ENCODE measurements at regions not wholly inside any gene's neighbourhood (a gene's known extent, or its start where the extent isn't known, plus 50 kb on each side); places are given as distances from the start of the nearest gene placed in this dataset.
"Not testable (repeated sequence)": the region's sequence is repeated elsewhere in the genome, so short reads cannot be mapped to it uniquely, and the experiment has no call there.

DNA sequence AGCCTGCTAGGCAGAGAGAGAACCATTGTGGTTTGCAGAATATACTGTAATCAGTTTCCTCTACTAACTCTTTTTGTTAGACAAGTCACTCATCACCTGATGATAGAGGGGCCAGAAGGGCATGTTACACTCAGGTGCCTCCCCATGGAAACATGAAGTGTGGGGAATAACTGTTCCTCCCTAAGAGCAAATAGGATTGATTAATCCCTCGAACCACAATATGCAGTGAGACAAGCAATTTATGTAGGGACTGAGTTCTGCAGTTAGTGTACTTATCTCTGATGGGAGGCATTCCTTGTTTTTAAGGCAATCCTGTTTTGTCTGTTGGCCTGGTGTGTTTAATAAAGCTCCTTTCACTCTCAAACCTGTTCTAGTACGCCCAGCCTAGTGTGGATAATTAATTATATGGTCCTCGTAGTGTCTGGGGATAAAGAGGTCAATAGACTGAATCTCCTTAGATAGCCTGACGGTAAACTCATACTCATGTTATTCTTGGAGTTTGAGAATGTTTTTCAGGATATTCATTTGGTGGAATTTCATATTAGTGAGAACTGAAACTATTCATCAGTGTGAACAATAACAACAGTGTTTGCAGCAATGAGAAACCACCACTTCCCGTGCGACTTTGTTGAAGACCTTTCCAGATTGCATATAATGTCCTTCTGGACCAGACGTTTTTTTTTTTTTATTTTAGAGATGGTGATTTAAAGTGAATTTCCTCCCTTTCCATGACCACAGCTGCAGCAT lies 344.8 kb upstream of the FZD8 start:
- TF ChIP-seq, protein P1, sequence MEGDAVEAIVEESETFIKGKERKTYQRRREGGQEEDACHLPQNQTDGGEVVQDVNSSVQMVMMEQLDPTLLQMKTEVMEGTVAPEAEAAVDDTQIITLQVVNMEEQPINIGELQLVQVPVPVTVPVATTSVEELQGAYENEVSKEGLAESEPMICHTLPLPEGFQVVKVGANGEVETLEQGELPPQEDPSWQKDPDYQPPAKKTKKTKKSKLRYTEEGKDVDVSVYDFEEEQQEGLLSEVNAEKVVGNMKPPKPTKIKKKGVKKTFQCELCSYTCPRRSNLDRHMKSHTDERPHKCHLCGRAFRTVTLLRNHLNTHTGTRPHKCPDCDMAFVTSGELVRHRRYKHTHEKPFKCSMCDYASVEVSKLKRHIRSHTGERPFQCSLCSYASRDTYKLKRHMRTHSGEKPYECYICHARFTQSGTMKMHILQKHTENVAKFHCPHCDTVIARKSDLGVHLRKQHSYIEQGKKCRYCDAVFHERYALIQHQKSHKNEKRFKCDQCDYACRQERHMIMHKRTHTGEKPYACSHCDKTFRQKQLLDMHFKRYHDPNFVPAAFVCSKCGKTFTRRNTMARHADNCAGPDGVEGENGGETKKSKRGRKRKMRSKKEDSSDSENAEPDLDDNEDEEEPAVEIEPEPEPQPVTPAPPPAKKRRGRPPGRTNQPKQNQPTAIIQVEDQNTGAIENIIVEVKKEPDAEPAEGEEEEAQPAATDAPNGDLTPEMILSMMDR (IDR thresholded peaks at IDR 0.05), result no peak
- no peaks in the 10 kb centered on the region for H3K27me3 Mint-ChIP-seq (ENCODE audit: low read depth)
- H3K4me1 Mint-ChIP-seq (ENCODE audit: low read depth), result peaks cover 44% of the 10 kb centered on the region
- H3K4me3 Mint-ChIP-seq (ENCODE audit: unreplicated experiment), result no peak overlapping the region
- H3K9me3 Mint-ChIP-seq (ENCODE audit: low read depth), result no peaks in the 10 kb centered on the region
- DNase-seq (ENCODE audit: low spot score), result no peak
- H3K27ac Mint-ChIP-seq (ENCODE audit: unreplicated experiment), result peak overlapping the region; percentile 47
- no peaks in the 10 kb centered on the region for H3K36me3 Mint-ChIP-seq (ENCODE audit: low read depth)

DNA sequence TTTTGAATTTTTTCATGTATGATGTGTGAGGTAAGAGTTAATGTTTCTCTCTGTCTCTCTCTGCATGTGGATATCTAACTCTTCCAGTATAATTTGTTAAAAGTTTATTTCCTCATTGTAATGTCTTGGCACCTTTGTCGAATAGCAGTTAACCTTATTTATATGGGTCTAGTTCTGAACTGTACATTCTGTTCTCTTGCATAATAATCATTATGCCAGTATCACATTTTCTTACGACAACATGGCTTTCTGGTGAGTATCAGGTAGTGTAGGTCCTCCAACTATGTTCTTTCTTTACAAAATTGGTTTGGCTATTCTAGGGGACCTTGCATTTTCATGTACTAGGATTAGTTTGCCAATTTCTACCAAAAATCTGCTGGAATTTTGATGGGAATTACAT lies 337.0 kb upstream of the FZD8 start:
- TF ChIP-seq, protein P1 (IDR thresholded peaks at IDR 0.05), result no peak
- DNase-seq (ENCODE audit: low spot score), result no peak
- Mint-ChIP-seq H3K4me3 (ENCODE audit: unreplicated experiment) (no peak overlapping the region), H3K27me3 (ENCODE audit: low read depth) (no peaks in the 10 kb centered on the region), H3K27ac (ENCODE audit: unreplicated experiment) (no peak overlapping the region), H3K9me3 (ENCODE audit: low read depth) (peaks cover 5% of the 10 kb centered on the region), H3K4me1 (ENCODE audit: low read depth) (peaks cover 11% of the 10 kb centered on the region), H3K36me3 (ENCODE audit: low read depth) (no peaks in the 10 kb centered on the region)

DNA sequence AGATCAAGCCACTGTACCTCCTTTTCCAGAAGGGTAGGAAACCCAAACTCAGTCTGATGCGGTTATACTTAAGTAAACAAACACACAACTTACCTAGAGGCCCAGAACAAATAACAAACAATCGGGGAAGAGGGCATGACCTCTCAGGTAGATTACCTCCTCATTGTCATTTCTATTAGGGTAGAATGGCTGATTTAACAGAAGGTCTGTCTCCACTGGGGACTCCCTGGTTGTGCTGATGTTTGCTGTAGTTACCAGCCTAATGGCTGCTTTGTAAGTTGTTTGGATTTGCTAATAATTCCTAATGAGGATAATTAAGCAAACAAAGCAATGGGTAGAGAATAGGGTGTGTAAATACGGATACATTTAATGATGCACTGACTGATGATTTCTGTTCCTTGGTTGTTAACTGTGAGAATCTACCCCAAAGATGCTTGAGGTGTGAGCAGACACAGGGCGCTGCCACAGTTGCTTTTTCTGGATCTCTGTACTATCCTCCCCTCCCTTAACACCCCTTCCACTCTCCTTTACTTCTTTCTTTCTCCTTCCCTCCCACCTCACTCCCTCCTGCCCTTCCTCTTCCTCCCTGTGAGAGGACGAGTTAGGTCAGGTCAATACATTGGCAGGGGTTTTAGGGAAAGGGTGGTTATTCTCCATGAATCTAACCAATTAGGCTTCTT lies 332.0 kb upstream of the FZD8 start:
- not testable (repeated sequence) for H3K4me1 Mint-ChIP-seq (ENCODE audit: low read depth); H3K27me3 Mint-ChIP-seq (ENCODE audit: low read depth); H3K36me3 Mint-ChIP-seq (ENCODE audit: low read depth); DNase-seq (ENCODE audit: low spot score); H3K4me3 Mint-ChIP-seq (ENCODE audit: unreplicated experiment); H3K27ac Mint-ChIP-seq (ENCODE audit: unreplicated experiment)
- peaks cover 14% of the 10 kb centered on the region for H3K9me3 Mint-ChIP-seq (ENCODE audit: low read depth)

DNA sequence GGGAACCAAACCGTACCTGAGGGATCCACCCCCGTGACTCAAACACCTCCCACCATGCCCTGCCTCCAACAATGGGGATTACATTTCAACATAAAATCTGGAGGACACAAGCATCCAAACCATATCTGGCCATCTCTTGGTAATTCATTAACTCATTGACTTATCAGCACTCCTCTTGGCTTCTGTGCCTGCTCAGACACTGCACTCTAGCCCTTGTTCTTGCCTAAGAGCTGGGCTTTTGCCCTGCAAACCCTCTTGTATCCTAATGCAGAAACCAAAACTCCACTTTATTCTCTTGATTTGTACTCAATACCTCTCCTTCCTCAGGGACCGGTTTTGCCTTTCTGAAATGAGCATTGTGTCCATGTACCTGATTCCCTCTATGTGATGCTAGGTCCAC lies 330.2 kb upstream of the FZD8 start:
- Mint-ChIP-seq H3K4me3 (ENCODE audit: unreplicated experiment) (no peak overlapping the region), H3K9me3 (ENCODE audit: low read depth) (peaks cover 11% of the 10 kb centered on the region), H3K27ac (ENCODE audit: unreplicated experiment) (no peak overlapping the region), H3K4me1 (ENCODE audit: low read depth) (no peaks in the 10 kb centered on the region), H3K27me3 (ENCODE audit: low read depth) (no peaks in the 10 kb centered on the region), H3K36me3 (ENCODE audit: low read depth) (no peaks in the 10 kb centered on the region)
- TF ChIP-seq, protein P1 (IDR thresholded peaks at IDR 0.05), result no peak
- no peak for DNase-seq (ENCODE audit: low spot score)

DNA sequence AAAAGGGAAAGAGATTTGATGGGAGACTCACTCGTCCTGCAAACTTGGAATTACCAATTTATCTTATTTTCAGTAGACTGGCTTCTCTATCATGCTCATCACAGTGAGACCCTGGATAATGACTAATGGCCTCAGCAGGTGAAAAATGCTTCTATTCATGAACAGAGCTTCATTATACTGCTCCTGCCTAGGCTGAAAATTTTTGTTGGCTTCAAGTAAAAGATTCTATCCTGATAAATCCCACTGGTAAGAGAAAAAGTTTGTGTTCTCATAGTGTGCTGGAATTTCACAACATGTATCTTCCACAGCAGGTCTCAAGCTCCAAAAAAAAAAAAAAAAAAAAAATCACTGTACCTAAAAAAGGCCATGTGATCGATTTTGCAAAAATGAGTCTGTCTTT lies 329.3 kb upstream of the FZD8 start:
- no peak overlapping the region for H3K4me3 Mint-ChIP-seq (ENCODE audit: unreplicated experiment)
- no peaks in the 10 kb centered on the region for H3K27me3 Mint-ChIP-seq (ENCODE audit: low read depth)
- peaks cover 12% of the 10 kb centered on the region for H3K9me3 Mint-ChIP-seq (ENCODE audit: low read depth)
- peaks cover 2% of the 10 kb centered on the region for H3K36me3 Mint-ChIP-seq (ENCODE audit: low read depth)
- no peak for DNase-seq (ENCODE audit: low spot score)
- TF ChIP-seq, protein P1 (IDR thresholded peaks at IDR 0.05), result no peak
- no peak overlapping the region for H3K27ac Mint-ChIP-seq (ENCODE audit: unreplicated experiment)
- H3K4me1 Mint-ChIP-seq (ENCODE audit: low read depth), result no peaks in the 10 kb centered on the region

Measured in chondrocyte (in vitro differentiated cells).